ENCODE measurements at regions not wholly inside any gene's neighbourhood (a gene's known extent, or its start where the extent isn't known, plus 50 kb on each side); places are given as distances from the start of the nearest gene placed in this dataset.

- Histone ChIP-seq H3K4me2 (ENCODE audit: insufficient read depth, low read length, poor library complexity, severe bottlenecking) (no peak overlapping the region), H4K91ac (ENCODE audit: low read depth, low read length, poor library complexity) (no peak overlapping the region), H3K36me3 (replicated peaks in 1 of 2; ENCODE audit: control insufficient read depth in 2 of 2, insufficient read depth in 2 of 2, low read length in 2 of 2) (no peaks in the 10 kb centered on the region), H2BK15ac (ENCODE audit: low read length) (no peak overlapping the region), H2BK120ac (ENCODE audit: low read depth, low read length) (no peak overlapping the region), H2AK5ac (ENCODE audit: low read depth, low read length) (no peak overlapping the region), H2BK12ac (ENCODE audit: low read length) (no peak overlapping the region), H2BK5ac (ENCODE audit: low read length) (no peak overlapping the region), H3K14ac (ENCODE audit: low read length) (no peak overlapping the region), H3K4ac (ENCODE audit: low read length) (no peak overlapping the region), H3K9me3 (replicated peaks in 1 of 2; ENCODE audit: control insufficient read depth in 2 of 2, insufficient read depth in 1 of 2, low read depth in 1 of 2, low read length in 2 of 2) (no peaks in the 10 kb centered on the region), H3K27ac (replicated peaks; ENCODE audit: low read length) (no peak overlapping the region), H3K18ac (ENCODE audit: low read length) (no peak overlapping the region), H3K23ac (ENCODE audit: low read depth, low read length, poor library complexity) (no peak overlapping the region), H2AFZ (ENCODE audit: low read length) (no peak overlapping the region), H3K27me3 (ENCODE audit: control insufficient read depth in 3 of 3, insufficient read depth in 3 of 3, low read depth in 1 of 3, low read length in 3 of 3) (no peaks in the 10 kb centered on the region), H3K4me1 (ENCODE audit: control insufficient read depth in 2 of 2, insufficient read depth in 1 of 2, low read depth in 1 of 2, low read length in 2 of 2) (peaks cover under 1 to 10% of the 10 kb centered on the region in 2 donors), H4K8ac (ENCODE audit: low read depth, low read length) (no peak overlapping the region), H3K79me1 (ENCODE audit: low read depth, low read length) (no peaks in the 10 kb centered on the region), H3K4me3 (ENCODE audit: low read length in 2 of 2) (no peak overlapping the region), H3K9ac (ENCODE audit: low read depth, low read length, poor library complexity) (no peak overlapping the region)
- WGBS, 2 donors (ENCODE audit: extremely low coverage in 2 of 2, insufficient read length in 2 of 2, insufficient replicate concordance in 1 of 2): no CpG with 5 or more reads among the region's 3 CpGs
- DNase-seq (ENCODE audit: low spot score): no peak
Observed at GRCh38 chr16:51549836-51550235, 398.8 kb upstream of the SALL1 start.

GRCh38 chr16:51545951-51546350 lies 394.9 kb upstream of the SALL1 start:
- no peaks in the 10 kb centered on the region for H3K9me3 ChIP-seq (replicated peaks in 1 of 2; ENCODE audit: control insufficient read depth in 2 of 2, insufficient read depth in 1 of 2, low read depth in 1 of 2, low read length in 2 of 2)
- no peak overlapping the region for H3K4me3 ChIP-seq (ENCODE audit: low read length in 2 of 2)
- no peak overlapping the region for H2AFZ ChIP-seq (ENCODE audit: low read length)
- no peak overlapping the region for H3K23ac ChIP-seq (ENCODE audit: low read depth, low read length, poor library complexity)
- no peaks in the 10 kb centered on the region for H3K36me3 ChIP-seq (replicated peaks in 1 of 2; ENCODE audit: control insufficient read depth in 2 of 2, insufficient read depth in 2 of 2, low read length in 2 of 2)
- no peaks in the 10 kb centered on the region for H3K79me1 ChIP-seq (ENCODE audit: low read depth, low read length)
- H3K4ac ChIP-seq (ENCODE audit: low read length): no peak overlapping the region
- no CpG with 5 or more reads among the region's 6 CpGs for WGBS, 2 donors (ENCODE audit: extremely low coverage in 2 of 2, insufficient read length in 2 of 2, insufficient replicate concordance in 1 of 2)
- no peak overlapping the region for H3K4me2 ChIP-seq (ENCODE audit: insufficient read depth, low read length, poor library complexity, severe bottlenecking)
- peak overlapping the region; percentile 1 for H3K18ac ChIP-seq (ENCODE audit: low read length)
- H2BK15ac ChIP-seq (ENCODE audit: low read length): no peak overlapping the region
- H2AK5ac ChIP-seq (ENCODE audit: low read depth, low read length): no peak overlapping the region
- H3K27ac ChIP-seq (replicated peaks; ENCODE audit: low read length): no peak overlapping the region
- no peak overlapping the region for H2BK5ac ChIP-seq (ENCODE audit: low read length)
- no peak overlapping the region for H2BK120ac ChIP-seq (ENCODE audit: low read depth, low read length)
- H4K91ac ChIP-seq (ENCODE audit: low read depth, low read length, poor library complexity): no peak overlapping the region
- no peak overlapping the region for H3K14ac ChIP-seq (ENCODE audit: low read length)
- H3K27me3 ChIP-seq (ENCODE audit: control insufficient read depth in 3 of 3, insufficient read depth in 3 of 3, low read depth in 1 of 3, low read length in 3 of 3): no peaks in the 10 kb centered on the region
- no peak overlapping the region for H4K8ac ChIP-seq (ENCODE audit: low read depth, low read length)
- no peak overlapping the region for H2BK12ac ChIP-seq (ENCODE audit: low read length)
- peaks cover 24 to 38% of the 10 kb centered on the region in 2 donors for H3K4me1 ChIP-seq (ENCODE audit: control insufficient read depth in 2 of 2, insufficient read depth in 1 of 2, low read depth in 1 of 2, low read length in 2 of 2)
- DNase-seq (ENCODE audit: low spot score): no peak
- H3K9ac ChIP-seq (ENCODE audit: low read depth, low read length, poor library complexity): no peak overlapping the region

DNA sequence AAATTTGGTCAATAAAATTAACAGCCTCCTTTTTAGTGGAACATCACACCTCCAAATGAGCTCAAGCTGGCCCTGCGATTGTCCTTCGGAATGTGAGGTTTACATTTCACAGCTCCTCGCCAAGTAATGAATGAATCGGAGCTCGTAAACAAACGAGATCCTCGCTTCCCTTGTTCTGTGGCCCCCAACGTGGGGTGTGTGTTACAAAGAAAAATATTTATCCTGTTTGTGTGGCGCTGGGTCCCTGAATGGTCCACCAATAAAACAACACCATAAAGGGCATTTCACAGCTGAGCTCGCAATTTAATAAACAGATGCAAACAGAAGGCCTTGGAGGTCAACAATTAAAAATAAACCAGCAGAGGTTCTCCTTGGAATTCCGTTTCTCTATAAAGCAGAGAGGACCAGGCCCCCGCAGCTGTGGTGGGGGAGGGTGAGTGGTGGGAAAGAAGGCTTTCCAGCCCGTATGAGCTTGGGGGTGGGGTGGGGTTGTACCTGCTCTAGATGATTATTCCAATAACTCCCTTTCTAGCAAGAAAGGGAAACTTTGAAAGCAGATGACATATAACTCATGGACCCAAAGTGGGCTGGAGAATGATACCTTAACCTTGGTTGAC lies 393.9 kb upstream of the SALL1 start:
- WGBS, 2 donors (ENCODE audit: extremely low coverage in 2 of 2, insufficient read length in 2 of 2, insufficient replicate concordance in 1 of 2): no CpG with 5 or more reads among the region's 13 CpGs
- H2AFZ ChIP-seq (ENCODE audit: low read length): peak overlapping the region; percentile 13
- peak overlapping the region; percentile 82 for H3K27ac ChIP-seq (replicated peaks; ENCODE audit: low read length)
- H3K9ac ChIP-seq (ENCODE audit: low read depth, low read length, poor library complexity): no peak overlapping the region
- no peak overlapping the region for H3K18ac ChIP-seq (ENCODE audit: low read length)
- H4K91ac ChIP-seq (ENCODE audit: low read depth, low read length, poor library complexity): no peak overlapping the region
- H4K8ac ChIP-seq (ENCODE audit: low read depth, low read length): no peak overlapping the region
- DNase-seq (ENCODE audit: low spot score): peak; percentile 48
- no peak overlapping the region for H2BK15ac ChIP-seq (ENCODE audit: low read length)
- no peak overlapping the region for H2AK5ac ChIP-seq (ENCODE audit: low read depth, low read length)
- H3K36me3 ChIP-seq (replicated peaks in 1 of 2; ENCODE audit: control insufficient read depth in 2 of 2, insufficient read depth in 2 of 2, low read length in 2 of 2): no peaks in the 10 kb centered on the region
- H3K23ac ChIP-seq (ENCODE audit: low read depth, low read length, poor library complexity): no peak overlapping the region
- peak overlapping the region; percentile 45 for H3K4me2 ChIP-seq (ENCODE audit: insufficient read depth, low read length, poor library complexity, severe bottlenecking)
- H3K4me1 ChIP-seq (ENCODE audit: control insufficient read depth in 2 of 2, insufficient read depth in 1 of 2, low read depth in 1 of 2, low read length in 2 of 2): peaks cover 27 to 40% of the 10 kb centered on the region in 2 donors
- no peak overlapping the region for H3K14ac ChIP-seq (ENCODE audit: low read length)
- no peak overlapping the region for H2BK12ac ChIP-seq (ENCODE audit: low read length)
- no peaks in the 10 kb centered on the region for H3K9me3 ChIP-seq (replicated peaks in 1 of 2; ENCODE audit: control insufficient read depth in 2 of 2, insufficient read depth in 1 of 2, low read depth in 1 of 2, low read length in 2 of 2)
- H3K79me1 ChIP-seq (ENCODE audit: low read depth, low read length): no peaks in the 10 kb centered on the region
- H2BK120ac ChIP-seq (ENCODE audit: low read depth, low read length): no peak overlapping the region
- no peak overlapping the region for H2BK5ac ChIP-seq (ENCODE audit: low read length)
- H3K4me3 ChIP-seq (ENCODE audit: low read length in 2 of 2): no peak overlapping the region
- H3K27me3 ChIP-seq (ENCODE audit: control insufficient read depth in 3 of 3, insufficient read depth in 3 of 3, low read depth in 1 of 3, low read length in 3 of 3): no peaks in the 10 kb centered on the region
- H3K4ac ChIP-seq (ENCODE audit: low read length): no peak overlapping the region

GRCh38 chr16:51543971-51544370 lies 392.9 kb upstream of the SALL1 start:
- Histone ChIP-seq H4K8ac (ENCODE audit: low read depth, low read length) (no peak overlapping the region), H3K9ac (ENCODE audit: low read depth, low read length, poor library complexity) (no peak overlapping the region), H3K27ac (replicated peaks; ENCODE audit: low read length) (peak overlapping the region; percentile 82), H3K36me3 (replicated peaks in 1 of 2; ENCODE audit: control insufficient read depth in 2 of 2, insufficient read depth in 2 of 2, low read length in 2 of 2) (no peaks in the 10 kb centered on the region), H3K18ac (ENCODE audit: low read length) (peak overlapping the region; percentile 15), H3K4me2 (ENCODE audit: insufficient read depth, low read length, poor library complexity, severe bottlenecking) (peak overlapping the region; percentile 26), H2BK15ac (ENCODE audit: low read length) (no peak overlapping the region), H2BK120ac (ENCODE audit: low read depth, low read length) (no peak overlapping the region), H2AFZ (ENCODE audit: low read length) (peak overlapping the region; percentile 76), H3K4me3 (ENCODE audit: low read length in 2 of 2) (no peak overlapping the region), H3K79me1 (ENCODE audit: low read depth, low read length) (no peaks in the 10 kb centered on the region), H3K23ac (ENCODE audit: low read depth, low read length, poor library complexity) (no peak overlapping the region), H2AK5ac (ENCODE audit: low read depth, low read length) (no peak overlapping the region), H2BK5ac (ENCODE audit: low read length) (peak overlapping the region; percentile 83), H3K4ac (ENCODE audit: low read length) (no peak overlapping the region), H4K91ac (ENCODE audit: low read depth, low read length, poor library complexity) (no peak overlapping the region), H3K14ac (ENCODE audit: low read length) (no peak overlapping the region), H3K4me1 (ENCODE audit: control insufficient read depth in 2 of 2, insufficient read depth in 1 of 2, low read depth in 1 of 2, low read length in 2 of 2) (peaks cover 37 to 48% of the 10 kb centered on the region in 2 donors), H3K27me3 (ENCODE audit: control insufficient read depth in 3 of 3, insufficient read depth in 3 of 3, low read depth in 1 of 3, low read length in 3 of 3) (no peaks in the 10 kb centered on the region), H2BK12ac (ENCODE audit: low read length) (no peak overlapping the region), H3K9me3 (replicated peaks in 1 of 2; ENCODE audit: control insufficient read depth in 2 of 2, insufficient read depth in 1 of 2, low read depth in 1 of 2, low read length in 2 of 2) (no peaks in the 10 kb centered on the region)
- no CpG with 5 or more reads among the region's 9 CpGs for WGBS, 2 donors (ENCODE audit: extremely low coverage in 2 of 2, insufficient read length in 2 of 2, insufficient replicate concordance in 1 of 2)
- DNase-seq (ENCODE audit: low spot score): no peak

Measured in neuronal stem cell (in vitro differentiated cells).